GM19438 (cell line): ENCODE measurements at regions not wholly inside any gene's neighbourhood (a gene's known extent, or its start where the extent isn't known, plus 50 kb on each side); places are given as distances from the start of the nearest gene placed in this dataset.

Experiments
- ATAC-seq: cut with Tn5 transposase; IDR thresholded peaks from one replicate; pipeline ENCODE4 v1.9.1; 2021; ENCODE audit warnings: low read depth; ENCODE audit not compliant: unreplicated experiment

GRCh38 chr1:222301652-222302051 is 246.3 kb downstream of the HHIPL2 start:
- ATAC-seq: no peak

DNA sequence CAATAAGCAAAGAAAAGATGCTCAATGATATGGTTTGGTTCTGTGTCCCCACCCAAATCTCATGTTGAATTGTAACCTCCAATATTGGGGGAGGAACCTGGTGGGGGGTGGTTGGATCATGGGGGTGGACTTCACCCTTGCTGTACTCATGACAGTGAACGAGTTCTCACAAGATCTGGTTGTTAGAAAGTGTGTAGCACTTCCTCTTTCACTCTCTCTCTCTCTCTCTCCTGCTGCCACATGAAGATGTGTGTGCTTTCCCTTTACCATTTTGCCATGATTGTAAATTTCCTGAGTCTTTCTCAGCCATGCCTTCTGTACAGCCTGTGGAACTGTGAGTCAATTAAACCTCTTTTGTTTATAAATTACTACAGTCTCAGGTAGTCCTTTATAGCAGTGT is 248.4 kb downstream of the HHIPL2 start:
- ATAC-seq: no peak

GRCh38 chr1:222290866-222291265 is 257.0 kb downstream of the HHIPL2 start:
- no peak for ATAC-seq

- no peak for ATAC-seq
Measured at GRCh38 chr1:222288053-222288452, 259.9 kb downstream of the HHIPL2 start.

DNA sequence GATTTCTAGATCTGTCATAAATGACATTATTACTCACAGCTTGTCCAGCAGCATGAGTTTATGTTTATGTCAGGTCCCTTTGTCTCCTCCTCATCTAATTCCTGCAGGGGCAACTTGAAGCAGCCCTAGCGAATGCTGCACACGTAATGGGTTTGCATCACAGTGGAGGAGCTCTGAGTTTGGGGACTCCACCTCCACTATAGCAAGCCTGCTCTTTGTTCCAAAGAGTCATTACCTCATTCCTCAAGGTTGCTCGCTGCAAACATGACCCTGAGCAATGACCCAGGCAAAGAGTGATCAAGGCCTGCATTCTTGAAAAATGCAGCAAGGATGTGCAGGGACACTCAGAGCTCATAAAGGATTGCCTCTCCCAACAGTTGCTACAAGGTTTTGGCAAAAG is 261.9 kb downstream of the HHIPL2 start:
- no peak for ATAC-seq

- no peak for ATAC-seq
Measured at GRCh38 chr1:222285526-222285925, 262.4 kb downstream of the HHIPL2 start.

GRCh38 chr1:222284466-222284865 is 263.4 kb downstream of the HHIPL2 start:
- no peak for ATAC-seq

DNA sequence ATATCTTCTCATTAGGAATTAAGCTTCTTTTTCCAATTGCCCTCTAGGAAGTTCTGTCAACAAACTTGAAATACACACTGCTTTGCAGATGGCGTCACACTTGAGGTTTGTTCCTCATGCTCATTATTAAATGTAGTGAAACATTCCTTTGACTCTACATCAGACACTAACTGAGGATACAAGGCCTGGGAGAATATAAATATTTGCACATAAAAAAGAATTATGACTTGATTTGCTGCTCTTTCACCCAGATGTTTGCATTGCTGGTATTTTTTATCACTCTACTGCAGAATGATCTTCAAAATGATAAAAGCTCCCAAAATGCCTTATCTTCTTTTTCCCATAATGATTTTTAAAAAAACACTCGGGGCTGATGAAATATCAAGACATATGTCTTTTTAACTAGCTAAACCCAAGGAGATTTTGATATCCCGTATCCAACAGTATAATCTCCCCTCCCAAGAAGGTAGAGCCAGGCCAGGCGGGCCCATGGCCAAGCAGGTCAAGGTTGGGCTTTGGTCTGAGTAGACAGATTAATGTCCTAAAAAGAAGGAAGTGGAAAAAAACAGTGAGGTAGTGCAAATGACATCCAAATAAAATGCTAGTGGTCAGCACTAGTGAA is 264.6 kb downstream of the HHIPL2 start:
- no peak for ATAC-seq

DNA sequence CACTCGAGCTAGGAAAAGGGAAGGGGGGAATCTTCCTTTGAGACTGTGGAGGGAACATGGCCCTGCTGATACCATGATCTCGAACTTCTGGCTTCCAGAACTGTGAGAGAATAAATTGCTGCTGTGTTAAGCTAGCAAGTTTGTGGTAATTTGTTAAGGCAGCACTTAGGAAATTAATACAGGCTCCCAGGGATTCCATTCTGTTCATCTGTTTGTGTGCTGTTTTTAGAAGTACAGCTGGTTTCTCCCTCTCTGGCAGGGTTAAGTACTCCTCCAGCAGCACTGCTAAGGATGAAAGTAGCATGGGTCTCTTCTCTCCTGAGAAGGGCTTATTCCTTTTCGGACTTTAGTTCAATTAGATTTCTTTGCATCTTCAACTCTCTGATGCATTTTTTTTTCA is 268.3 kb downstream of the HHIPL2 start:
- no peak for ATAC-seq

DNA sequence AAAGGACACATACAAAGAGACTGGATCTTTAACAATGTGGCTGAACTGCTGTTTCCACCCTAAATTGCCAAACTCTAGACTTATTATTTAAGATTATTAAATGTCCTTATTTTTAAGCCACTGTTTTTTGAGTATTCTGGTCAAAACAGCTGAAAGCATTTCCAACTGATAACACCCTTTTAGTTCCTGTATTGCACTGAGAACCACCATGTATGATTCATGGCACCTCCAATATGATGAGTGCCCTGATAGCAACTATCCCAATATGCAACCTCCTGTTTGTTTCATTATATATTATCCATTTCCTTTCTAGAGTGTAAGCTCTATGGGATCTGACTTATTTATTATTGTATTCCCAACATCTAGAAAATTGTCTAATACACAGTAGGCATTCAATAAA is 269.4 kb downstream of the HHIPL2 start:
- ATAC-seq: no peak

GRCh38 chr1:222275729-222276465 is 272.0 kb downstream of the HHIPL2 start:
- no peak for ATAC-seq

DNA sequence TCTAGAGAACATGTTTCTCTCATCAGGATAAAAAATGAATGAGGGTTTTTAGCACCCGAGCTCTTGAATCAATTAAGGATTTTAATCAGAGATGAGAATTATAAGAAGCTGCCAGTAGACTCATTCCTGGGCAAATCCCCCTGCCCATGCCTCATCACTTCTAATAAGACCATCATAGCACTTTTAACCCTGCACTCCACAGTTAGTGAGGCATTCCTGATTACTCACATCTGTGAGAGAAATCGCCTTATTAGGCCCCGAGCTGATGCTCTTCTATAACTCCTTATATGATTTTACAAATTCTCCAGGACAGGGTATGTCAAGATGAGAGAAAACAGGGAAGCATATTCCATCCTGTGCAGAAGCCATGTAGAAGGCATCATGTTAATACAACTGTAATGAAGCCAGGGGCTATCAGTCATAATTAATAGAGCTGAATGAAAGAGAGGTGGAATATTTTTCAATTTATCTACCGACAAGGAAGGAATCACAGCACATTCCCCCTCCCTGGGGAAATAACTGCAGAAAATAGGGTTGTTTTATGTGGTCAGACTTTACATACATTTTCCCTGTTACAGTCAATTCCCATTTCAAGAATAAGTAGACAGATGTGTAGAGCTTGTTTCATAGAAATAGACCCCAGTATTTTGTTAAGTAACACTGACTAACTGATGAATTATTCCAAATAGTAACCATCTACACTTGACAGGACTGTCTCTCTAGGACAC is 272.7 kb downstream of the HHIPL2 start:
- ATAC-seq: no peak

GRCh38 chr1:222266223-222267196 is 281.4 kb downstream of the HHIPL2 start:
- no peak for ATAC-seq

DNA sequence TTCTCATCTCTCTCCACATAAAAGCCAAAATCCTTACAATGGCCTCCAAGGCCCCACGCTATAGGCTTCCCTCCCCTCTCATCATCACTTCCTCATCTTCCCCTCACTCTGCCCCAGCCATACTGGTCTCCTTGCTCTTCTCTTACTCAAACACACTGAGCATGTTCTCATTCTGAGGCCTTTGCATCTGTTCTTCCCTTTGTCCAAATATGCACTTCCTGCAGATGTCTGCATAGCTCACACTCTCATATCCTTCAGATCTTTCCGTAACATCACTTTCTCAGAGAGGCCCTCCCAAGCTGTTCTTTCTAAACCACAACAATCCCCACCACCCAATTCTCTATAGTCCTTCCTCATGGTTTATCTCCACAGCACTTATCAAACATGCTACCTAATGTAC is 284.1 kb downstream of the HHIPL2 start:
- no peak for ATAC-seq

DNA sequence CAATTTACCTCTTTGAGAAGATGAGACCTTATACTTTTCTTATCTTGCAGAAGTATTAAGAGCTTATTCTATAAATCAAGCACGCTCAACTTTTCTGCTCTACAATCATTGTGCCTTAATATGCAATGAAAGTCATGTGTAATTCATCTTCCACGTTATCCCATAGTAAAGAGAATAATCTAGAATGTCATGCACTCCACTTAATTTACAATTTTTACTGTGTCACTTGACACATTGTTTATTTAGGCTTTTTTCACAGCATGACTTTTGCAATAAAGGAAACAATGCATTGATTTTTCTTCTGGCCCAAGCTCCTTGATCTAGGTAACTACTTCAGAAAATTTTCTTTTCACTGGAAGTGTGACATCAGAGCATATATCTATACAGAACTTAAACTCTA is 290.9 kb downstream of the HHIPL2 start:
- no peak for ATAC-seq

DNA sequence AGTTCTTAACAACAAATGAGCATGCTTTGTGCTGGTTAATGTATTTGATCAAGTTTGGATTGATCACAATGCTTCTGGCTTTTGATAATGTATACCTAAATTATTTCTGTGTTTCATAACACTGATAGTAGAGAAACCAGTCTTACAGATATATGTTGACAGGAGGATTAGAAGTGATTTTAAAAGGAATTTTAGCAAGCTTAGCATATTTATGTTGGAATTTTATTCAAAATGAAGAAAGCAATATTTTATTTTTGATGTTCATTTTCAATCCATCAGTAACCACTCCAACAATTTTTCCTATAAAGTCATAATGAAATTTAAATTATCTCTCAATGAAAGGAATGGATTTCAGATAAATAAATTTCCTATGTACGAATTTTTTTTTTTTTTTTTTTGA is 291.8 kb downstream of the HHIPL2 start:
- no peak for ATAC-seq

DNA sequence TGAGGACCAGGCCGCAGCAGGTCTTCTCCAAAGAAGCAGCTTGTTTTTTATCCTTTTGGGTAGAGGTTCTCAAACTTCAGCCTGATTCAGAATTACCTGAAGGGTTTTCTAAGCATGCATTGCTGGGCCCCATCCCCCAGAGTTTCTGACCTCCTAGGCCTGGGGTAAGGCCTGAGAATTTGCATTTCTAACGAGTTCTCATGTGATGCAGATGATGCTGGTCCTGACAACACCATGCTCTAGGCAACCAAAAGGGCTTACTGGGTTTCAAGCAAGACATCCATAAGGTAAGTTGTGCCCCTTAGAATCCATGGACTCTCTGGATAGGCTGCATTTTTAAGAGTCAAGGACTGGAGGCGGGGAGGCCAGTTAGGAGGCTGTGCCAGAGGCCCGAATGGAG is 295.1 kb downstream of the HHIPL2 start:
- no peak for ATAC-seq

GRCh38 chr1:222251847-222252246 is 296.1 kb downstream of the HHIPL2 start:
- no peak for ATAC-seq

GRCh38 chr1:222250376-222250775 is 297.5 kb downstream of the HHIPL2 start:
- no peak for ATAC-seq

- ATAC-seq: no peak
Measured at GRCh38 chr1:222247811-222248310, 300.0 kb downstream of the HHIPL2 start.
